SK-N-SH (cell line): ENCODE measurements at regions not wholly inside any gene's neighbourhood (a gene's known extent, or its start where the extent isn't known, plus 50 kb on each side); places are given as distances from the start of the nearest gene placed in this dataset.

Experiments used
- CTCF ChIA-PET: fragments of 300-600, 350-600 bp; formaldehyde crosslinking; extraction: SDS; loops from one replicate; lab custom pipeline; 2021; lab: Yijun Ruan, JAX
- POLR2A ChIA-PET: fragments of 350-600 bp; sonication (Branson Sonifier 250); formaldehyde crosslinking; extraction: SDS; loops from one replicate; lab custom pipeline; 2020; ENCODE audit warnings: antibody characterized with exemption, inconsistent platforms; lab: Yijun Ruan, JAX
- DNase-seq: peaks from one replicate; pipeline ENCODE4 v3.0.0; 2012
- H2AFZ ChIP-seq: fragments of 200-600 bp; sonication (generic); 2 replicates; pipeline ENCODE4 v1.8.1; 2016; ENCODE audit warnings: antibody characterized with exemption, mild to moderate bottlenecking, low read depth
- H3F3A ChIP-seq: fragments of 200-600 bp; sonication (generic); replicated peaks from 2 replicates; pipeline ENCODE3; 2016; ENCODE audit warnings: antibody characterized with exemption, mild to moderate bottlenecking; ENCODE audit not compliant: insufficient read depth
- H3K27ac ChIP-seq, 2 experiments: fragments of 200-500 bp in 1 of 2; fragments of 200-600 bp in 1 of 2; sonication (Bioruptor generic) in 1 of 2; sonication (generic), shearing (Covaris generic) in 1 of 2; 2 replicates each; pipeline versions ENCODE4 v1.5.1 to v1.6.1; 2014 to 2016; ENCODE audit warnings: low read depth in 2 of 2, inconsistent platforms in 1 of 2, low read length in 1 of 2, mild to moderate bottlenecking in 1 of 2, mixed read lengths in 1 of 2
- H3K27me3 ChIP-seq: fragments of 200-600 bp; sonication (generic), shearing (Covaris generic); 2 replicates; pipeline ENCODE4 v1.6.1; 2016; ENCODE audit warnings: mixed run types; ENCODE audit not compliant: insufficient read depth
- H3K36me3 ChIP-seq, 2 experiments: fragments of 200-500 bp in 1 of 2; fragments of 200-600 bp in 1 of 2; sonication (Bioruptor generic) in 1 of 2; sonication (generic) in 1 of 2; replicated peaks in 1 of 2; 2 replicates each; pipeline versions ENCODE3 to v1.5.1; 2014 to 2016; ENCODE audit warnings: low read length in 1 of 2, mild to moderate bottlenecking in 1 of 2; ENCODE audit not compliant: insufficient read depth in 2 of 2, control insufficient read depth in 1 of 2
- H3K4me1 ChIP-seq, 2 experiments: fragments of 200-500 bp in 1 of 2; fragments of 200-600 bp in 1 of 2; sonication (Bioruptor generic) in 1 of 2; sonication (generic), shearing (Covaris generic) in 1 of 2; 2 replicates each; pipeline versions ENCODE4 v1.5.1 to v1.6.1; 2014 to 2016; ENCODE audit warnings: low read depth in 1 of 2, low read length in 1 of 2, mixed run types in 1 of 2; ENCODE audit not compliant: insufficient read depth in 2 of 2, control insufficient read depth in 1 of 2
- H3K4me2 ChIP-seq: fragments of 200-600 bp; sonication (generic), shearing (Covaris generic); 2 replicates; pipeline ENCODE4 v1.6.1; 2017; ENCODE audit warnings: mixed run types
- H3K4me3 ChIP-seq, 2 experiments: fragments of 200-500 bp in 1 of 2; fragments of 200-600 bp in 1 of 2; sonication (Bioruptor generic) in 1 of 2; sonication (generic), shearing (Covaris generic) in 1 of 2; 2 replicates each; pipeline versions ENCODE4 v1.5.1 to v1.8.1; 2014 to 2016; ENCODE audit warnings: low read depth in 2 of 2, inconsistent platforms in 1 of 2, low read length in 1 of 2, mild to moderate bottlenecking in 1 of 2, mixed read lengths in 1 of 2, moderate library complexity in 1 of 2
- H3K79me2 ChIP-seq: fragments of 200-600 bp; sonication (generic); 2 replicates; pipeline ENCODE4 v1.8.1; 2017; ENCODE audit warnings: mild to moderate bottlenecking; ENCODE audit not compliant: insufficient read depth
- H3K9ac ChIP-seq: fragments of 200-600 bp; sonication (generic); 2 replicates; pipeline ENCODE4 v1.6.1; 2017; ENCODE audit warnings: mixed run types
- H3K9me2 ChIP-seq: fragments of 200-600 bp; sonication (generic); 2 replicates; pipeline ENCODE4 v1.6.1; 2017; ENCODE audit warnings: mixed run types
- H3K9me3 ChIP-seq: fragments of 200-600 bp; sonication (generic); 2 replicates; pipeline ENCODE4 v1.6.1; 2017; ENCODE audit warnings: mixed run types, mild to moderate bottlenecking, moderate library complexity
- H4K20me1 ChIP-seq: fragments of 200-600 bp; sonication (generic); 2 replicates; pipeline ENCODE4 v1.6.1; 2017; ENCODE audit warnings: mild to moderate bottlenecking, mixed run types; ENCODE audit not compliant: insufficient read depth
- EZH2phosphoT487 ChIP-seq: fragments of 200-600 bp; sonication (generic); IDR thresholded peaks from 2 replicates; pipeline ENCODE4 v1.6.1; 2017; ENCODE audit warnings: low read depth, mixed run types, mild to moderate bottlenecking, antibody characterized with exemption, moderate library complexity, borderline replicate concordance
- FOXJ3 ChIP-seq: sonication (generic); formaldehyde crosslinking; IDR thresholded peaks from 2 replicates; pipeline ENCODE4 v1.5.1; 2020; ENCODE audit warnings: mild to moderate bottlenecking, missing genetic modification reagents
- FOXM1 ChIP-seq: IDR thresholded peaks from 2 replicates; pipeline ENCODE4 v1.4.0; 2012; ENCODE audit warnings: low read depth, mild to moderate bottlenecking
- GATA2 ChIP-seq: sonication (generic); formaldehyde crosslinking; IDR thresholded peaks from 2 replicates; pipeline ENCODE4 v1.5.0; 2020; ENCODE audit warnings: mild to moderate bottlenecking, missing genetic modification reagents
- IRF3 ChIP-seq: fragments of 150-350 bp; IDR thresholded peaks from 2 replicates; pipeline ENCODE4 v1.6.1; 2016; ENCODE audit warnings: mild to moderate bottlenecking, low read depth, low read length
- MEF2A ChIP-seq: IDR thresholded peaks from 2 replicates; pipeline ENCODE4 v1.4.0; 2012; ENCODE audit warnings: low read depth, borderline replicate concordance
- NFIC ChIP-seq: IDR thresholded peaks from 2 replicates; pipeline ENCODE4 v1.4.0; 2012; ENCODE audit warnings: borderline replicate concordance
- NRF1 ChIP-seq: IDR thresholded peaks from 2 replicates; pipeline ENCODE4 v1.6.1; 2012; ENCODE audit warnings: low read depth, mild to moderate bottlenecking, low read length
- PBX3 ChIP-seq: IDR thresholded peaks from 2 replicates; pipeline ENCODE4; 2012
- RAD21 ChIP-seq: IDR thresholded peaks from 2 replicates; pipeline ENCODE4 v1.6.1; 2012; ENCODE audit warnings: mild to moderate bottlenecking, low read length
- RXRA ChIP-seq: IDR thresholded peaks from 2 replicates; pipeline ENCODE4 v1.4.0; 2012; ENCODE audit warnings: low read depth, mild to moderate bottlenecking, borderline replicate concordance
- SMC3 ChIP-seq: IDR thresholded peaks from 2 replicates; pipeline ENCODE4 v1.6.1; 2012; ENCODE audit warnings: low read depth, low read length, improper control_type of control experiment
- TAF1 ChIP-seq: IDR thresholded peaks from 2 replicates; pipeline ENCODE4 v1.6.1; 2012; ENCODE audit warnings: low read depth, mild to moderate bottlenecking, low read length, moderate library complexity, borderline replicate concordance
- TEAD4 ChIP-seq: IDR thresholded peaks from 2 replicates; pipeline ENCODE4 v1.4.0; 2012; ENCODE audit warnings: mild to moderate bottlenecking, borderline replicate concordance; ENCODE audit not compliant: insufficient read depth
- USF2 ChIP-seq: fragments of 150-350 bp; IDR thresholded peaks from 2 replicates; pipeline ENCODE4 v1.6.1; 2017; ENCODE audit warnings: antibody characterized with exemption, low read length, low read depth, borderline replicate concordance
- YY1 ChIP-seq: IDR thresholded peaks from 2 replicates; pipeline ENCODE4 v1.4.0; 2012; ENCODE audit warnings: low read depth, mild to moderate bottlenecking
- WGBS: methylation state at CpG from one replicate; pipeline ENCODE4 v1.1.6; 2017; ENCODE audit warnings: low lambda C conversion rate; 5-methylcytosine and 5-hydroxymethylcytosine counted together
- TF ChIP-seq, protein P1 (sequence below): fragments of 200-600 bp; sonication (generic); IDR thresholded peaks from 2 replicates; pipeline ENCODE4 v1.6.1; 2017; ENCODE audit warnings: antibody characterized with exemption, mild to moderate bottlenecking, moderate library complexity

DNA sequence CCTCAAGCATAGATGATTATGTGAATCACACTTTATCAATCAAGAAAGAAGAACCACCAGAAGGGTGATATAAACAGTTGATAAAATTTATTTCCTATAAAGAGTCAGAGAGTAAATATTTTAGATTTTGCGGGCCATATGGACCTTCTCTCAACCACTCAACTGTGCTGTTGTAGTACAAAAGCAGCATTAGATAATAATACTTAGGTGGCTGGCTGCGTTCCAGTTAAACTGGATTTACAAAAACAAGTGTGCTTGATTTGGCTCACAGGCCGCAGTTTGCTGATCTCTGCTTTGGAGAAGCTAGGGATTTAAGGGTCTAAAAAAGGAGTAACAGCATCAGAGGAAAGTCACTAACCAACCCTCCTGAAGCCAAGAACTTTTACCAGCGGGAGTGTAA is 1406.0 kb downstream of the KCNT2 start:
- H4K20me1 ChIP-seq, result no peaks in the 10 kb centered on the region
- no peak overlapping the region for H3K4me2 ChIP-seq
- WGBS, result 23% methylated on average over 4 of the region's 4 CpGs
- no peaks in the 10 kb centered on the region for H3K36me3 ChIP-seq
- H3K9me2 ChIP-seq, result no peaks in the 10 kb centered on the region
- H3K4me3 ChIP-seq, result no peak overlapping the region
- no peaks in the 10 kb centered on the region; a peak in 1 of 4 replicates for H3K4me1 ChIP-seq
- POLR2A ChIA-PET, result no interaction called here
- no peaks in the 10 kb centered on the region for H3K79me2 ChIP-seq
- no peak for DNase-seq
- CTCF ChIA-PET, result no interaction called here
- no peak overlapping the region for H3K9ac ChIP-seq
- no peak overlapping the region for H3K27ac ChIP-seq
- no peaks in the 10 kb centered on the region for H3K27me3 ChIP-seq
- H3K9me3 ChIP-seq, result no peaks in the 10 kb centered on the region
- TF ChIP-seq NFIC (no peak), IRF3 (no peak), RXRA (no peak), TEAD4 (no peak), USF2 (no peak), PBX3 (no peak), TAF1 (no peak), FOXJ3 (CRISPR knock-in tag) (no peak), GATA2 (CRISPR knock-in tag) (no peak), NRF1 (no peak)
- TF ChIP-seq, protein P1, sequence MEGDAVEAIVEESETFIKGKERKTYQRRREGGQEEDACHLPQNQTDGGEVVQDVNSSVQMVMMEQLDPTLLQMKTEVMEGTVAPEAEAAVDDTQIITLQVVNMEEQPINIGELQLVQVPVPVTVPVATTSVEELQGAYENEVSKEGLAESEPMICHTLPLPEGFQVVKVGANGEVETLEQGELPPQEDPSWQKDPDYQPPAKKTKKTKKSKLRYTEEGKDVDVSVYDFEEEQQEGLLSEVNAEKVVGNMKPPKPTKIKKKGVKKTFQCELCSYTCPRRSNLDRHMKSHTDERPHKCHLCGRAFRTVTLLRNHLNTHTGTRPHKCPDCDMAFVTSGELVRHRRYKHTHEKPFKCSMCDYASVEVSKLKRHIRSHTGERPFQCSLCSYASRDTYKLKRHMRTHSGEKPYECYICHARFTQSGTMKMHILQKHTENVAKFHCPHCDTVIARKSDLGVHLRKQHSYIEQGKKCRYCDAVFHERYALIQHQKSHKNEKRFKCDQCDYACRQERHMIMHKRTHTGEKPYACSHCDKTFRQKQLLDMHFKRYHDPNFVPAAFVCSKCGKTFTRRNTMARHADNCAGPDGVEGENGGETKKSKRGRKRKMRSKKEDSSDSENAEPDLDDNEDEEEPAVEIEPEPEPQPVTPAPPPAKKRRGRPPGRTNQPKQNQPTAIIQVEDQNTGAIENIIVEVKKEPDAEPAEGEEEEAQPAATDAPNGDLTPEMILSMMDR, result no peak
- no peaks in the 10 kb centered on the region for H3F3A ChIP-seq
- H2AFZ ChIP-seq, result no peak overlapping the region

GRCh38 chr1:195200772-195201171 is 1407.5 kb downstream of the KCNT2 start:
- no peaks in the 10 kb centered on the region for H3K36me3 ChIP-seq
- POLR2A ChIA-PET, result no interaction called here
- CTCF ChIA-PET, result no interaction called here

More at GRCh38 chr1:195200772-195201171, 1407.5 kb downstream of the KCNT2 start:
- Histone ChIP-seq H4K20me1 (no peaks in the 10 kb centered on the region), H3F3A (no peaks in the 10 kb centered on the region), H3K27me3 (no peaks in the 10 kb centered on the region), H3K9me3 (no peaks in the 10 kb centered on the region), H3K9me2 (no peaks in the 10 kb centered on the region), H3K79me2 (no peaks in the 10 kb centered on the region), H3K4me2 (no peak overlapping the region), H3K4me1 (no peaks in the 10 kb centered on the region; a peak in 1 of 4 replicates), H2AFZ (no peak overlapping the region), H3K27ac (no peak overlapping the region), H3K9ac (no peak overlapping the region), H3K4me3 (no peak overlapping the region; a peak in 1 of 4 replicates)
- WGBS, result 76% methylated on average over 1 of the region's 1 CpG
- DNase-seq, result no peak
- TF ChIP-seq FOXM1, result no peak
- no peak for TF ChIP-seq EZH2phosphoT487
- TF ChIP-seq RAD21, result no peak
- TF ChIP-seq NRF1, result no peak
- TF ChIP-seq USF2, result no peak
- TF ChIP-seq TEAD4, result no peak
- TF ChIP-seq RXRA, result no peak
- no peak for TF ChIP-seq SMC3
- no peak for TF ChIP-seq MEF2A
- TF ChIP-seq YY1, result no peak
